Hematopoietic multipotent progenitor cell treated with erythropoietin and hydrocortisone succinate and interleukin-3 and kit ligand, for 15 days (in vitro differentiated cells): ENCODE measurements at regions not wholly inside any gene's neighbourhood (a gene's known extent, or its start where the extent isn't known, plus 50 kb on each side); places are given as distances from the start of the nearest gene placed in this dataset.
A peak's percentile ranks its signal among the peaks of the same experiment; 100 is the strongest.

ENCODE experiments used
- DNase-seq: peaks from one replicate; pipeline ENCODE4 v3.0.0-alpha.2; 2015; ENCODE audit warnings: low spot score

- DNase-seq = no peak
Observed at GRCh38 chr7:17608114-17608833, 309.8 kb downstream of the AHR start.

GRCh38 chr7:17611611-17612010 lies 313.2 kb downstream of the AHR start:
- DNase-seq = no peak

- DNase-seq = no peak
Observed at GRCh38 chr7:17613338-17614041, 315.0 kb downstream of the AHR start.

- no peak for DNase-seq
Observed at GRCh38 chr7:17617380-17617779, 318.9 kb downstream of the AHR start.

- DNase-seq = no peak
Observed at GRCh38 chr7:17617857-17618651, 319.6 kb downstream of the AHR start.

GRCh38 chr7:17618652-17618974 lies 320.2 kb downstream of the AHR start:
- DNase-seq = no peak

GRCh38 chr7:17619196-17619818 lies 320.9 kb downstream of the AHR start:
- DNase-seq = no peak

GRCh38 chr7:17620566-17620965 lies 319.7 kb downstream of the SNX13 start:
- DNase-seq = no peak

GRCh38 chr7:17622451-17622850 lies 317.8 kb downstream of the SNX13 start:
- DNase-seq = no peak

- DNase-seq = no peak
Observed at GRCh38 chr7:17623546-17624185, 316.6 kb downstream of the SNX13 start.

- DNase-seq = no peak
Observed at GRCh38 chr7:17624379-17624778, 315.9 kb downstream of the SNX13 start.

- DNase-seq = no peak
Observed at GRCh38 chr7:17625043-17625442, 315.3 kb downstream of the SNX13 start.

GRCh38 chr7:17626235-17626634 lies 314.1 kb downstream of the SNX13 start:
- DNase-seq = no peak

GRCh38 chr7:17631061-17631460 lies 309.2 kb downstream of the SNX13 start:
- DNase-seq = no peak

GRCh38 chr7:17632384-17632783 lies 307.9 kb downstream of the SNX13 start:
- DNase-seq = no peak

GRCh38 chr7:17633067-17633466 lies 307.2 kb downstream of the SNX13 start:
- DNase-seq = no peak

GRCh38 chr7:17638727-17639126 lies 301.6 kb downstream of the SNX13 start:
- DNase-seq = no peak

- peak; percentile 23 for DNase-seq
Observed at GRCh38 chr7:17640730-17641377, 299.4 kb downstream of the SNX13 start.

GRCh38 chr7:17645500-17645899 lies 294.8 kb downstream of the SNX13 start:
- no peak for DNase-seq

GRCh38 chr7:17646253-17646956 lies 293.9 kb downstream of the SNX13 start:
- DNase-seq = no peak

- DNase-seq = no peak
Observed at GRCh38 chr7:17651341-17651740, 289.0 kb downstream of the SNX13 start.
